IMR-90 (cell line): ENCODE measurements at regions not wholly inside any gene's neighbourhood (a gene's known extent, or its start where the extent isn't known, plus 50 kb on each side); places are given as distances from the start of the nearest gene placed in this dataset.
"Not testable (repeated sequence)": the region's sequence is repeated elsewhere in the genome, so short reads cannot be mapped to it uniquely, and the experiment has no call there.

ENCODE experiments used
- ATAC-seq: fragments of 200-7000 bp; cut with Tn5 transposase; 2 replicates; pipeline ENCODE4 v1.9.1; 2020; ENCODE audit warnings: low read depth, mild to moderate bottlenecking, moderate library complexity
- BruUV-seq: library from RNA; stranded (reverse); fragments of 400-500 nt; replicated peaks from 2 replicates; lab custom pipeline; 2021; lab: Mats Ljungman, UMichigan
- CTCF ChIA-PET: fragments of 300-600 bp; formaldehyde crosslinking; extraction: SDS; loops from one replicate; lab custom pipeline; 2021; ENCODE audit warnings: antibody characterized with exemption; lab: Yijun Ruan, JAX
- POLR2A ChIA-PET: fragments of 300-600 bp; sonication (Branson Sonifier 250); formaldehyde crosslinking; loops from one replicate; lab custom pipeline; 2022; ENCODE audit warnings: antibody characterized with exemption; ENCODE audit not compliant: unreplicated experiment; lab: Charles Lee
- DNase-seq: peaks from one replicate; pipeline ENCODE4 v3.0.0; 2013
- H2AFZ ChIP-seq: replicated peaks from 2 replicates; pipeline ENCODE3; 2013; ENCODE audit warnings: low read length, mild to moderate bottlenecking; ENCODE audit not compliant: poor library complexity
- H2AK5ac ChIP-seq: 2 replicates; pipeline ENCODE4 v1.6.1; 2013; ENCODE audit warnings: low read depth, low read length, inconsistent platforms
- H2AK9ac ChIP-seq: replicated peaks from 2 replicates; pipeline ENCODE3; 2013; ENCODE audit warnings: mild to moderate bottlenecking, low read depth, low read length, moderate library complexity; ENCODE audit not compliant: poor library complexity
- H2BK120ac ChIP-seq: 2 replicates; pipeline ENCODE4 v1.6.1; 2013; ENCODE audit warnings: low read depth, low read length, inconsistent platforms
- H2BK15ac ChIP-seq: 3 replicates; pipeline ENCODE4 v1.6.1; 2013; ENCODE audit warnings: low read depth, low read length, inconsistent platforms
- H2BK20ac ChIP-seq: 2 replicates; pipeline ENCODE4 v1.6.1; 2013; ENCODE audit warnings: low read depth, mild to moderate bottlenecking, inconsistent platforms, low read length, moderate library complexity
- H2BK5ac ChIP-seq: 2 replicates; pipeline ENCODE4 v1.6.1; 2013; ENCODE audit warnings: mild to moderate bottlenecking, low read depth, low read length, inconsistent platforms; ENCODE audit not compliant: poor library complexity, severe bottlenecking
- H3K14ac ChIP-seq: replicated peaks from 2 replicates; pipeline ENCODE4 v1.6.1; 2013; ENCODE audit warnings: low read depth, low read length, inconsistent platforms
- H3K18ac ChIP-seq: 2 replicates; pipeline ENCODE4 v1.6.1; 2013; ENCODE audit warnings: low read depth, low read length, control low read depth
- H3K23ac ChIP-seq: 2 replicates; pipeline ENCODE4 v1.6.1; 2013; ENCODE audit warnings: low read depth, low read length, inconsistent platforms
- H3K27ac ChIP-seq: 2 replicates; pipeline ENCODE4 v1.5.1; 2013; ENCODE audit warnings: mild to moderate bottlenecking, control low read depth, low read length; ENCODE audit not compliant: insufficient read depth
- H3K27me3 ChIP-seq: 2 replicates; pipeline ENCODE4 v1.6.1; 2013; ENCODE audit warnings: low read length; ENCODE audit not compliant: control insufficient read depth, insufficient read depth
- H3K36me3 ChIP-seq: 2 replicates; pipeline ENCODE4 v1.6.1; 2013; ENCODE audit warnings: low read length, mixed read lengths; ENCODE audit not compliant: control insufficient read depth, insufficient read depth
- H3K4ac ChIP-seq: 2 replicates; pipeline ENCODE4 v1.6.1; 2013; ENCODE audit warnings: low read depth, low read length, inconsistent platforms
- H3K4me1 ChIP-seq: 2 replicates; pipeline ENCODE4 v1.6.1; 2013; ENCODE audit warnings: low read length, mixed read lengths; ENCODE audit not compliant: control insufficient read depth, insufficient read depth
- H3K4me2 ChIP-seq: 2 replicates; pipeline ENCODE4 v1.6.1; 2013; ENCODE audit warnings: low read depth, mild to moderate bottlenecking, control low read depth, low read length, moderate library complexity
- H3K4me3 ChIP-seq: 2 replicates; pipeline ENCODE4 v1.5.1; 2013; ENCODE audit warnings: low read depth, mild to moderate bottlenecking, control low read depth, low read length, moderate library complexity; ENCODE audit not compliant: insufficient read depth
- H3K56ac ChIP-seq: 2 replicates; pipeline ENCODE4 v1.6.1; 2013; ENCODE audit warnings: low read length, inconsistent platforms; ENCODE audit not compliant: insufficient read depth; ENCODE audit errors: extremely low read depth
- H3K79me1 ChIP-seq, 2 experiments: 2 replicates each; pipeline ENCODE4 v1.6.1; 2013; ENCODE audit warnings: low read length in 2 of 2, inconsistent platforms in 1 of 2, low read depth in 1 of 2
- H3K9ac ChIP-seq: 2 replicates; pipeline ENCODE4 v1.6.1; 2013; ENCODE audit warnings: low read depth, low read length, control low read depth
- H3K9me1 ChIP-seq: 2 replicates; pipeline ENCODE4 v1.6.1; 2013; ENCODE audit warnings: low read length, inconsistent platforms; ENCODE audit not compliant: insufficient read depth
- H3K9me3 ChIP-seq: 2 replicates; pipeline ENCODE4 v1.6.1; 2013; ENCODE audit warnings: low read length; ENCODE audit not compliant: control insufficient read depth, insufficient read depth
- H4K20me1 ChIP-seq: 2 replicates; pipeline ENCODE4 v1.6.1; 2013; ENCODE audit warnings: low read length, inconsistent platforms; ENCODE audit not compliant: insufficient read depth
- H4K5ac ChIP-seq: 2 replicates; pipeline ENCODE4 v1.6.1; 2013; ENCODE audit warnings: mild to moderate bottlenecking, low read depth, low read length, control low read depth
- H4K8ac ChIP-seq, 2 experiments: 2 replicates each; pipeline ENCODE4 v1.6.1; 2013; ENCODE audit warnings: low read depth in 2 of 2, low read length in 2 of 2, control low read depth in 1 of 2, inconsistent platforms in 1 of 2
- H4K91ac ChIP-seq: 2 replicates; pipeline ENCODE4 v1.6.1; 2013; ENCODE audit warnings: low read depth, low read length, inconsistent platforms; ENCODE audit not compliant: insufficient read depth
- WGBS, 2 experiments: methylation state at CpG; one replicate each; pipeline versions ENCODE4 v1.1.5 to v1.1.7; 2013; ENCODE audit warnings: missing lambda C conversion rate in 2 of 2; ENCODE audit not compliant: insufficient read length in 1 of 2; ENCODE audit errors: extremely low coverage in 2 of 2; 5-methylcytosine and 5-hydroxymethylcytosine counted together
- dilution Hi-C: fragments of 300-500 bp; cut with HindIII; formaldehyde crosslinking; loops from one replicate; pipeline ENCODE4 v1.14.3; 2018; ENCODE audit warnings: low sequenced_read_pairs; ENCODE audit not compliant: unreplicated experiment
- in situ Hi-C: fragments of 300-500 bp; cut with MboI; formaldehyde crosslinking; loops from 3 replicates; pipeline ENCODE4 v1.14.3; 2019; ENCODE audit warnings: low sequenced_read_pairs, inconsistent platforms, mixed read lengths
- intact Hi-C: fragments of 100-400 bp; cut with micrococcal nuclease; formaldehyde crosslinking; loops from 2 replicates; pipeline ENCODE4 v1.10.0; 2022

GRCh38 chrX:51178356-51178900 is 154.2 kb upstream of the NUDT10 start:
- H3K9me3 ChIP-seq, H3K36me3 ChIP-seq, H4K8ac ChIP-seq, H2AK5ac ChIP-seq, H3K4me3 ChIP-seq, H2BK5ac ChIP-seq, H3K4me1 ChIP-seq, dilution Hi-C loops, H2BK20ac ChIP-seq, H3K9ac ChIP-seq, H3K14ac ChIP-seq, H2AFZ ChIP-seq, H3K79me1 ChIP-seq, H3K18ac ChIP-seq, H3K4me2 ChIP-seq, H3K27me3 ChIP-seq, H2BK120ac ChIP-seq, H2AK9ac ChIP-seq, POLR2A ChIA-PET, H2BK15ac ChIP-seq, CTCF ChIA-PET, ATAC-seq, H4K5ac ChIP-seq, in situ Hi-C loops, H3K9me1 ChIP-seq, H3K4ac ChIP-seq, DNase-seq, H3K27ac ChIP-seq, H3K56ac ChIP-seq, H3K23ac ChIP-seq, H4K91ac ChIP-seq, intact Hi-C loops, BruUV-seq, H4K20me1 ChIP-seq: not testable (repeated sequence)
- WGBS, 2 experiments: no CpG with 5 or more reads among the region's 4 CpGs

DNA sequence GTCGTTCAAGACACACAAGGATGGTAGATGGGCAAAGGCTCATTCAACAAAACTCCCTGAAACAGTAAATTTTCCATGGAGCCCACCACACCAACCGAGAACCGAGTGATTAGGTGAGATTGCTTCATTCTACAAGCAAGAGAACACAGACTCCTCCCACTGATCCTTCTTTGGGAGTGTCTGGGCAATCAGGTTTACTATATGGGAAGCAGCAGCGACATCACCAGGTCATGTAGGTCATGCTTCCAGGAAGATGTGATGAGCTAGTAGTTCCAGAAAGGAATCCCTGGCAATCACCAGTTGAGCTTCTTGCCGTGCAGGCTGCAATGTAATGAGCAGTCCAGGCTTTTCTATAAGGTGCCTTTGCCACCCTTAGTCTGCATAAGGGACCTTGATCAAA is 152.8 kb upstream of the NUDT10 start:
- H3K56ac ChIP-seq, H4K20me1 ChIP-seq, intact Hi-C loops, BruUV-seq, H3K36me3 ChIP-seq, dilution Hi-C loops, DNase-seq, H2BK120ac ChIP-seq, POLR2A ChIA-PET, H4K5ac ChIP-seq, H3K9ac ChIP-seq, H2AFZ ChIP-seq, H3K27me3 ChIP-seq, H4K91ac ChIP-seq, ATAC-seq, H3K4me2 ChIP-seq, H2BK20ac ChIP-seq, H3K4me1 ChIP-seq, H3K9me3 ChIP-seq, H3K23ac ChIP-seq, H2BK15ac ChIP-seq, H3K9me1 ChIP-seq, H3K14ac ChIP-seq, H3K4ac ChIP-seq, in situ Hi-C loops, H3K27ac ChIP-seq, H2AK5ac ChIP-seq, H4K8ac ChIP-seq, H3K4me3 ChIP-seq, H3K18ac ChIP-seq, H3K79me1 ChIP-seq, CTCF ChIA-PET, H2AK9ac ChIP-seq, H2BK5ac ChIP-seq: not testable (repeated sequence)
- WGBS, 2 experiments: no CpG with 5 or more reads among the region's 5 CpGs
